NCI-H524 (cell line): ENCODE measurements at regions not wholly inside any gene's neighbourhood (a gene's known extent, or its start where the extent isn't known, plus 50 kb on each side); places are given as distances from the start of the nearest gene placed in this dataset.

Source experiments
- DNase-seq, 2 experiments: peaks; one replicate each; lab custom pipeline; 2025; lab: John Stamatoyannopoulos, UW

DNA sequence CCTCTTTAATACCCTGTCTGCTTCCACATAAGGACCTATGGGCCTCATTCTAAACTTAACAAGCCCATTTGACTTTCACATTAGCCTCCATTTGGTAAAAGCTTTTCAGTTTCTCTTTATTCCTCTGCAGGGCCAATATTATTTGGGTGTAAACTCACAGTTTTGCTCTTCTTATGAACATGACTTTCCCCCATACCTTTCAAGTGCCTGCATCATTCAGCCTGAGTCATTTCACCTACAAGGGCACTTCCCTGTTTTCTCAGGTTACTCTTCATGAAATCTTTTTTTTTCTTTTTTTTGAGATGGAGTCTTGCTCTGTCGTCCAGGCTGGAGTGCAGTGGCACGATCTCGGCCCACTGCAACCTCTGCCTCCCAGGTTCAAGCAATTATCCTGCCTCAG, 1258.1 kb upstream of the CELF2 start:
- no peak for DNase-seq

DNA sequence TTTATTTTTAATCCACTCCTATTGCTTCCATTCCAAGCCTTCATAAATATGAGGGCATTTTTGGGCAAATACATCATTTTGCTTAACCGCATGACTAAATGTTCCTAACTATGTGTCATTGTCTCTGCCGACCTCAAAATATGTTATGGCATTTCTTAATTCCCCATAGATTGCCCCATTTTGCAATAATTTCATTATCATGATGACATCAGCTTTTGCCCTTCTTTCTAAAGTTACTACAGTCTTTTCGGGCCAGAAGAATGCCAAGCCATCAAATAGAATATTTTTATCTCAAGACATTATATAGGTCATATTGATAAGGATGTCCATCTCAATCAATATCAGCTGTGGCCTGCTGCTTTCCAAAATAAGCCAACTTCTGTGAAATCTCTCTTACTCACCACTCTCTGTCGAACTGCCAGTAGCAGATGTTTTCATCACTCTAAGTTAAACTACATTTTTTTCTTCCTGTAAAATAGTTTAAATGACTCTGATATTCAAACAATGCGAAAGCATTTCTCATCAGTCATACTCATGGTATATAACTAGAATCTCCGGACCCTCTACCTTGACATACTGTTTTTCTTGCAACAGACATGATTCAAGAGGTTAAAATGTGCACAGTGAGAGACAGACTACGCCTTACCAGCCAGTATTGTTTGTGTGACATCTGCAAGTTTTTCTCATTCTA, 1254.6 kb upstream of the CELF2 start:
- DNase-seq, result no peak

DNA sequence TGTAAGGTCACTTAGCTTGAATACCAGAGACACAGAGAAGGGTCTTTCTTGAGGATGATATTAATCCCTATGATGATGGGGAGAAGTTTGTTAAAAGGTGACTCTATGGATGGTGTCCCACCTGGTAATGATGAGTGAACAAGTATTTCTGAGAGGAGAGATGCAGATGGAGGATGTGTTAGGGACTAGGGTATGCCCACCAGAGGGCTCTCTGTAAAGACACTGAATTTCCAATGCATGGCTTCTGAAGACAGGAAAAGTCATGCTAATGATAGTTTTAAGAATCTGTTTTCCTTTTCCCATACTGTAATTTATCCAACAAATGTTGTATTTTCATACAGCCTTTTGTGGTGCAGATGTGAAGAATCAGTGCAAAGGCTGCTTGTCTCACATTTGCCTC, 1250.9 kb upstream of the CELF2 start:
- no peak for DNase-seq

DNA sequence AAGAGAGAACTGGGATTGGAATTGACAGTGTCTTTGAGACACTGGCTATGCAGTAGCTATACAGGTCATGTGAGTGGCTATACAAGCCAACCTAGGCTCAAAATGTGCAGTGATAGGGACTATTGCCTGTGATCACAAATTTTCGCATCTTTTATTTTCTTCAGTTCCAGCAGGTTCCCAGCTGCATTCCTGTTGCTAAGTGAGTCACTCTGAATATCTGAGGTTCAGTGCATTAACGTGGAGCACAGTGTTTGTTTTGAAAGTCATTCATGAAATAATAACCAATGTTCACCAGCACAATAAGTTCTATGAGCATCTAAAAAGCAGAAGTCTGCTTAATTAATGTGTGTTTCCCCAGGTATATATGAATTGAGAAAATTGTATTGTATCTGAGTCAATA, 1236.0 kb upstream of the CELF2 start:
- DNase-seq, result no peak

DNA sequence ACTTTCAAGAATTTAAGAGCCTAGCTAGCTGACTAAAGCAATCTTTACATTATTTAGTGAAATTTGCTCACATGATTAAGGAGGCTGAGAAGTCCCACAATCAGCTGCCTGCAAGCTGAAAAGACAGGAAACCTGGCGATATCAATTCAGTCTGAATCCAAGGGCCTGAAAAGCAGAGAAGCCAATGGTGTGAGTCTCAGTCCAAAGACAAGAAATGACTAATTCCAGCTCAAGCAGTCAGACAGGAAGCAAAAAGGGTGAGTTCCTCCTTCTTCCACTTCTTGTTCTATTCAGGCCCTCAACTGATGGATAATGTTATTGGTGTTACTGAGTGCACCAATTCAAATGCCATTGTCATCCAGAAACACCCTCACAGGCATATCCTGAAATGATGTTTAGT, 1231.6 kb upstream of the CELF2 start:
- no peak for DNase-seq

DNA sequence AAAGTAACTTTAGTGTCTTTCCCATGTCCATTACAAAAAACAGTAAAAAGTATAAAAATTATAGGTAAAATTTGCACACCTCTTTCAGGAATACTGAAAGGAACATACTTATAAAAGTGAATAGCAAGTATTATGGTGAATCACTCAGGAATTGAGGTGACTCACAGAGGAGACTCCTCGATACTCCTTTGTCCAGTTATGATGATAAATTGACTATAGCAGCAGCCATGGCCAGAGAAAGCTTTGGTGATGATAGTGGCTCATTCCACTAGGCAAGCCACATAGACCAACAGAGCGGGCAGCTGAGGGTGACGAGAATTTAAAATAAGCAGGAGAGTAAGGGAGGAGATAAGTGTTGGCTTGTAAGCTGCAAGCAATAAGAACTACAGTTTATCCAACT, 1231.1 kb upstream of the CELF2 start:
- no peak for DNase-seq

DNA sequence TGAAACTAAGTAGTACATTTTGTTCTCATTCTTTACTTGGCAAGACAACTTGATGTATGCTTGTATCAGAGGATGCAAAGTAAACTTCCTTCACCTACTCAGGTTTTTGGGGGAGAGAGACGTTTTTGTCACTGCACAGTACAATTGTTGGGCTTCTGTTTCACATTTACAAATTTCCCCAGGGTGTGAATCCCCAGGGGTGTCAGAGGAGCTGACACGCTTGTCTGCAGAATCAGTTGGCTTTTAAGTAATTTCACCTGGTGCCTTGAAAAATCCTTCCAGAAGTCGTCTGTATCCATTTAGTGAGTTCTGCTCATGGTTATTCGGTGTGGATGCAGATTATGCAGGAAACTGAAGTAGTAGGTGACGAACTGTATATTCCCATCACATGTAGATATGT, 1227.7 kb upstream of the CELF2 start:
- no peak for DNase-seq

DNA sequence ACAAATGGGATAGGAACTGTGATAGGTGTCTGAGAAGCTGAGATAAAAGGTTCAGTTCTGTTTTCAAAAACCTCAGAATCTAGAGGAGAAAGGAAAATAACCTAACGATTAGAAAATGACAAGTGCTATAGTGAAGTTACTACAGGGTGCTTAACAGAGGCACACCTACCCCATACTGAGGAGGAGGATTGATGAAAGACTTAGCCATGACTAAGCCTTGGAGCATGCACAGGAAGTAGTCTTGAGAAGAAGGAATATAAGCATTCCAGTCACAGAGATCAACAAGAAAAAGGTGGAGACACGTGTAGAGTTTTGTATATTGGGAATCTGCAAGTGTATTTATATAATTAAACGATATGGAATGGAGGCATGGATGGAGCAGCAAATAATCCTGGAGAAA, 1225.5 kb upstream of the CELF2 start:
- DNase-seq, result no peak

DNA sequence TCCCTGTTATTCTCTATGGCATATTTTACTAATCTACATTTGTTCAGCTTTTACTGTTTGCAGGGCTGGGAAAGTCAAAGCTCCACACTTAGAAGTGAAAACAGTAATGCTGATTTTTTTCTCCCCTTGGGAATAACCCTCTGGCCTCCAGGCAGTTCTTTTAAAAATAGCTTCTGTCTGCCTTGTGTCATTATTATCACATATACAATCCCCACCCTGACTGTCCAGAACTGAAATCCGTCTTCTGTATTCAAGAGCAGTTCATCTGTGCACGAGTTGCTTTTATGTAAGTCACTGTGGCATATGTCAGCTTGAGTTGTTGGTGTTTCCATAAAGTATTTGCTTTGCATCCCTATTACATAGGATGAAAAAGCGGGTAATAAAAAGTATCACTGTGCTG, 1221.1 kb upstream of the CELF2 start:
- DNase-seq, result no peak

DNA sequence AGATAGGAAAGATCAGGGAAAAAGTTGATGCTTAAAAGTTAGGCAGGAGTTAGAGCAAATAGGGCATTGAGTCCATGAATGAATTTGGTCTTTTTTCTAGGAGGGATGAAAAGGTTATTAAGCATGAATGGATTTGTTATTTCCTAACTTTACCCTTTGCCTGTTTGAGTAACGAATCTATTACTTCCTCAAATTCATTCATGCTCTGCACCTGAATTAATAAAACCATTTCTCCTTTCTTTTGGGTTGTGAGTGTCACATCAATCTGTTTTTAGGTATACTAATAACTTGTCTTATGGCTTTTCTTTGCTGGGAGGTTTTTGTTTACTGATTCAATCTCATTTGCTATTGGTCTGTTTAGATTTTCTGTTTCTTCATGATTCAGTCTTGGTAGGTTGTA, 1217.7 kb upstream of the CELF2 start:
- DNase-seq, result no peak

DNA sequence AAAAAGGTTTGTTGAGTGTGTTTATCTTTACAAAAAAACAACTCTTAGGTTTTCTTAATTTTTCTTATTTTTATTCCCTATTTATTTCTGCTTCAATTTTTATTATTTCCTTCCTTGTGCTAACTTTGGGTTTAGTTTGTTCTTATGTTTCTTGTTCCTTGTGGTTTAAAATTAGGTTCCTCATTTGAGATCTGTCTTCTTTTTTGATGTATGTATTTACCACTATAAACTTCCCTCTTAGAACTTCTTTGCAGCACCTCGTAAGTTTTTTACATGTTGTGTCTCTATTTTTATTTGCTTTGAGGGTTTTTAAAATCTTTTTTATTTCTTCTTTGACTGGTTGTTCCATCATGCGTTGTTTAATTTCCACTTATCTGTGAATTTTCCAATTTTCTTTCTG, 1217.1 kb upstream of the CELF2 start:
- no peak for DNase-seq

DNA sequence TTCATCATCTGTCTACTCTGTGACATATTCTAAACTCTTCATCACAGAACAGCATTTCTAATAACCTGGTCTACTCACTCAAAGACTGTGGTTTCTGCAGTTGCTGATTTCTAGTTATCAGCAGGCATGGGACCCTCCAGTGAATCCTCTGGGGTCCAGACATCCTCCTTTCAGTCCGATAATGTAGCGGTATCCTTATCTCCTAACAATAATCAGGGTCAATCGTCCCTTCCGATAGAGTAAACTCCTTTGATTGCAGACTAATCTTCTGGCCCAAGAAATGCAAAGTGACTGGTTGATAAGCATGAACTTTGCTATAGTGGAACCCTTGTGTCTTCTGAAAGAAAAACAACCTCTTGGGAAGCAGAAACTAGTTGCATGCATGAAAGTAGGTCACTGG, 1209.8 kb upstream of the CELF2 start:
- no peak for DNase-seq

DNA sequence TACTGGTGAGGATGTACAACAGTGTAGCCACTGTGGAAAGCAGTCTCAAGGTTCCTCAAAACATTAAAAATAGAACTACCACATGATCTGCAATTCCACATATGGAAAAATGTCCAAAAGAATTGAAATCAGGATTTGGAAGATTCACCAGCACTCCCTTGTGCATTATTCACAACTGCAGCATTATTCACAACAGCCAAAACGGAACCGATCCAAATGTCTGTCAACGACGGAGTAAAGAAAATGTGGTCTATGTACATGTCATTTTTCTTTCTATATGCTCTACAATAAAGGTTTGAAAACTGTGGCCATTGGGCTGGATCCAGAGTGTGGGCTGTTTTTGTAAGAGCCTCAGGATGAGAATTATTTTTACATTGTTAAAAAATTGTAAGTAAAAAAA, 1206.1 kb upstream of the CELF2 start:
- no peak for DNase-seq

DNA sequence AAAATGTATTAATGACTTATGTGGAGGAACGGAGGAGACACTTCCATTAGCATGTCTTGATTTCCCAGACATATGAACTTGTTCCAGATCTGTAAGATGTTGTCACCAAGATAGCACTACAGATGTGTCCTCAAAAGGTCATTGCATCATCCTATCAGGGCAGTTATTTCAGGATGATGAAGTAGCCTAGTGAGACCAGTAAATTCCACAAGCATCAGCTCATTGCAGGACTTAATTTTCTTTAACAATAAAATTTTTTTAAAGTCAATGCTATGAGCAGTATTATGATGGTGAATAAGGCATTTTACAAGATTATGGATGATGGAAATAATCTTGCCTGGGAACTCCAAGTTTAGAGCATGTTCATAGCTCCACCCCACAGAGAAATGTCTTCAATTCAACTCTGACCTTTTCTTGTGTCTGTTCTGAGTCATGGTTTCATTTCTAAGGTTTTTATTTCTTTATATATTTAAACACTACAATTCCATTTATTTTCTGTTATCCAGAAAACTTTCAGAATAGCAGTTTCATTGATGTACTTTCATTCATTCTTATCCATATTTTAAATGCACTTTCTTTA, 1203.3 kb upstream of the CELF2 start:
- no peak for DNase-seq

DNA sequence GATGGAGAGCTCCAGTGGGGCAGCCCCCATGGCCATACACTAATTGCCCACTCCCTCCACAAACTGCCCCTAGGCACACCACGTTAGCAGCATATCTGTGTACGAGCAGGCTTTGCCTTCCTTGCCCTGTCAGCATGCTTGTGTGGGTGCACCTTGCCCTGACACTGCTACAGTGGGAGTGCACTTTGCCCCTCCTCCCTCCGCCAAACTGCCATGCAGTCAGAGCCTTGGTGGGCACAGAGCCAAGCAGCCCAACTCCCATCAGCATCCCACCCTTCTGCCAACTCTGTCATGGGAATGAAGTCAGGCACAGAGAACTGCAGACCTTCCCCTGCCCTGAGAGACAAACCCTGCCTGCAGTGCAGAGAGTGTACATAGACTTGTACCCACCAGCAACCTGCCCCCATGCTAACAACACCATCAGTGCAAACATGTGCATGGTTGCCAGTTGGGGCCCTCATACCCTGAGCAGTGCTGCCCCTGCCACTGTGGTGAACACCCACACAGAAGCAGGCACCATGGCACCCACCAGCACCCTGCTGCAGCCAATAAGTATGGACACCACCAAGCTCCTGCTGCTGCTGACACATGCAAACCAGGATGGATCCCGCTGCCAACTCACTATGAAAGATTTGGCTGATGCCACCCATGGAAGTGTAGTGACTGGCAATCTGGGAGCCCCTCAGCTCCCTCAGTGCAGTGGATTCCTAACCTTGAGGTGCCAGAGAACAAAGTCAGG, 1197.7 kb upstream of the CELF2 start:
- no peak for DNase-seq

DNA sequence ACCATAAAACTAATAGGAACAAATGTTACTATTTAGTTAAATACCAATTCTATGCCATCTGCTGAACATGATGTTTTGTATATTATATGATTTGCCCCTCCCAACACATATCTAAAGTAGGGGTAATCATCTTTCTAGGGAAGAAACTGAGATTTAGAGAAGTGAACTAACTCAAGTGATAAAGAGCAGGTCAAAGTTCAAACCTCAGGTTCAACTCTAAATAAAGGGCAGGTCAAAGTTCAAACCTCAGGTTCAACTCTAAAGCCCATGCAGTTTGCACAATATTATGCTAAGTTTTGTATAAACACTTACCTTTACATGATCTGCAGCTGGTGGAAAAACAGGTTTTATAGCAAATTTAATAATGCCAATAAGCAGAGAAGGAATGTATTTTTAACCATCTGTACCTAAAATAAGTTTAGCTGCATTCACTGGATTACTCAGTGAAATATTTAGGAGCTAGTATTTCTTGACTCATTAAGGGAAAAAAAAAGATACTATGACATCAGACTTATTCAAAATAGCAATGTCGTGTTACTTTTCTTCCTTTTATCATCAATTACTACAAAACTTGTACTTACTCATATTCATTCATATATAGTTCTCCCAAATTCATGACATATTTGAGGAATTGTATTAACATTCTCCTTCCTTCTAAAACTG, 1194.3 kb upstream of the CELF2 start:
- no peak for DNase-seq

DNA sequence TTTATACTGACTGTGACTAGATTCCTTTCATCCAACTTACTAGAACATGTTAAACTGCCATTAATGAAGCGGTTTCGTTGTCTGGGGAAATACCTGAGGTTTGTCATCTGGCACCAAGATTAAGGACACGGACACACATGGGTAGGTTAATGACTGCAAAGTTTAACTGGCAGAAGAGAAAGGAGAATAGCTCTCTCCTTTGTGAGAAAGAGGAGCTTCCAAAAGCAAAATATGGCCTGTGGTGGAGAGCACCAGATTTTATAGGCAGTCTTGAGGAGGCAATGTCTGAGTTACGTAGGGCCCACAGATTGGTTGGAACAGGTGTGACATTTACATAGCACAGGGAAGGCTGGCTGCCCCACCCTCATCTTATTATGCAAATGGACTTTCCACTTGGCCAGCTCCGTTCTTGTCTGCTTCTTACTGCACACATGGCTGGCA, 1193.0 kb upstream of the CELF2 start:
- peak in 1 of 2 experiments; percentile 46 for DNase-seq

DNA sequence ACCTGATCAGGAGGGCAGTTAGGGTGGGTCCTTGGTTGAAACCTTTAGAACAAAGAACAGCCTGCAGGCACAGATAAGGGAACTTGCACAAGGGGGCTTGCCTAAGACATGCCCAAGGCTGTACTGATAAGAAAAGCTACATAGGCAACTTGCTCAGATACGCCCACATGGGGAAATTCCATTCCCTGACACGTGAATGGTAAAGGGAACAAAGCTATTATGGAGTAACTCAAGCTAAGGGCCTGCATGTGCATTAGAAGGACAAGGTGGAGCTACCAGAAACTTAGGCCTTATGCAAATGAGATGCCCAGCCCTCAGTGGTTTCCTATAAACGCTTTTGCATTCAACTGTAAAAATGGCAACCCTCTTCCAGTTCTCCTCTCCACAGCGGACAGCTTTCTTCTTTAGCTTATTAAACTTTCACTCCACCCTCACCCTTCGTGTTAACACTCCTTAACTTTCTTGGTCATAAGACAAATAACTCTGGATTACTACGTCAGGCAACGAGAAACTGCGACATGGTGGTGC, 1192.1 kb upstream of the CELF2 start:
- DNase-seq, result no peak

DNA sequence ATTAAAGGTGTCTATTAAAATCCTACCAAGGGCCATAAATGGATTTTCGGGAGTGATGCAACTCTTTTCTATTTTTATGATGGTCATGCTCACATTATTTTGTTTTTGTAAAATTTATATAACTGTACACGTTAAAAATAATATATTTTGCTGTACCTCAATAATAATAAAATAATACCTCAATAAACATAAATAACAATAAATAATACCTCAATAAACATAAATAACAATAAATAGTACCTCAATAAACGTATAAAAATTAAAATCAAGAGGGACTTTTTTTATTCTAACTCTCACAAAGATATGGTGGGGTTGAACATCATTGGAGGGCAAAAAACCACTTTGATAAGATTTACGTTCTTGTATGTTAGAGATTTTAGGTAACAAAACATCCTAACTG, 1189.6 kb upstream of the CELF2 start:
- no peak for DNase-seq

DNA sequence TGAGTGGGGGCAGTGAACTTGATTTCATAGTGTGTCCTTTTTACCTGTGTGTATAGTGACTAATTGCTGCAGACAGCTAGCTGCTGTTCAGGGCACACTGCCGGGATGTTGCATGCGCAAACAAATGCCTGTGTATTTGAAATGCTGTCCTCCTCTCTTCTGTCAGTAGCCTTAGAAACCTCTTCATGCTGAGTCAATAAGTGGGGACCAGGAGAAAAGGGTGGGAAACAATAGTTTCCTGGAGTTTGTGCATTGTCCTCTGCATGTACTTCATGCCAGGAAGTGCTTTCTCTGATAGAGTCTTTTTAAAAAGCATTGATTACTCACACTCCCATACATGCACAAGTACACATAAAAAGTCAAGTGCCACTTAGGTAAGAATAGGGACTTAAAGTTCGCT, 1183.7 kb upstream of the CELF2 start:
- DNase-seq, result no peak

DNA sequence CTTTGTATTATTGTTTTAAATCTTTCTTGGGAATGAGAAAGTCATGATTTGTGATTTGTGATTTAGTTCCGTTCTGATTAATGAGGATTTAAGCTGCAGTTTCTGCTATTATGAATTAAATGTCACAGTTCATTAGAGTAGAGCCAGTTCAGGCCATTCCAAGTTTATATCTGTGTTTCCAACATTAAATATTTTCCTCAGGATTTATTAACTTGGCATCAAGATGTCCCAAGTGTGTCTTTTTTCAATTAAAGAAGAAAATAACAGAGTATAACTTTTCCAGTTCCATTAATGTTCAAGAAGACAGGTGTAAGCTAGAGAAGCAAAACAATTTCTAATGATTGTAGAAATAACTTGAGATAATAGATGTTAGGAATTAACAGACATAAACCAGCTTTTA, 1183.2 kb upstream of the CELF2 start:
- DNase-seq, result no peak

DNA sequence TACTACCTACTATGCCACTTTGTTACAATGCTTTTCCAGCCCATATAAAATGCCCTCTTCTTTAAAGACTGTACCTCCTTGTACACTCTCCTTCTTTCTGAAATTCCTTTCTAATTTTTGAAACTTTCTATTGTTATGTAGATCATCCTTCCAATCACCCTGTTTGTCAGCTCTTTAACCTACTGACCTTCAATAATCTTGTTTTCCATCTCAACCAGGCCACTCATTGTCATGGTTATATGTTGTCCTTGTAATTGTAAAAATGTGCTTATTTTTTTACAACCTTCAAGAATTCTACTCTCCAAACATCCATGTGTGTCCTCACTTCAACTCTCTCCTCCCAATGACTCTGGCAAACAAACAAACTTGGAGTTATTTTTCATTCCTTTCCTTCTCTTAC, 1172.6 kb upstream of the CELF2 start:
- no peak for DNase-seq

DNA sequence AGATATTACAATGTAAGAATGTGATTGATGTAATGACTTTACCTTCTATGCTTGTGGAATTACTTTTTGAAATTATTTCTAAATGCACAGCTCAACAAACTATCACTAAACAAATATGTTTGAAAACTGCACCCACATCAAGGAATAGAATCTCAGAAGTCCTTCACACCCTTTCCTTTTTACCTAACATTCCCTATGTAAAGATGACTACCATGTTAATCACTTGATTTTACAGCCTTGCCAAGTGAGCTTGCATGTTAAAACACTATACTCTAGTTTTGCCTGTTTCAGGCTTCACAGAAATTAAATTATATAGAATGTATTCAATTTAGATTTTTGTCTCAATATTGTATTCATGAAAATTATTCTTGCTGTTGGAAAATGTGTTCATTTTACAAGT, 1169.4 kb upstream of the CELF2 start:
- DNase-seq, result no peak
